Panc1 (cell line): ENCODE measurements at regions not wholly inside any gene's neighbourhood (a gene's known extent, or its start where the extent isn't known, plus 50 kb on each side); places are given as distances from the start of the nearest gene placed in this dataset.
A peak's percentile ranks its signal among the peaks of the same experiment; 100 is the strongest.

ENCODE experiments used
- ATAC-seq: fragments of 200-7000 bp; cut with Tn5 transposase; 2 replicates; pipeline ENCODE4 v1.9.1; 2020; ENCODE audit warnings: mild to moderate bottlenecking, moderate library complexity
- BruUV-seq: library from RNA; stranded (reverse); fragments of 400-500 nt; replicated peaks from 2 replicates; lab custom pipeline; 2021; lab: Mats Ljungman, UMichigan
- CTCF ChIA-PET: fragments of 300-600 bp; sonication (Branson Sonifier 250); formaldehyde crosslinking; loops from one replicate; lab custom pipeline; 2022; ENCODE audit warnings: antibody characterized with exemption; lab: Charles Lee
- POLR2A ChIA-PET: fragments of 300-600 bp; sonication (Branson Sonifier 250); formaldehyde crosslinking; loops from one replicate; lab custom pipeline; 2022; ENCODE audit warnings: antibody characterized with exemption; lab: Charles Lee
- DNase-seq: peaks from one replicate; pipeline ENCODE4 v3.0.0-alpha.2; 2010; ENCODE audit warnings: low read depth, low spot score
- H3K27ac ChIP-seq: 2 replicates; pipeline ENCODE4 v1.5.1; 2011; ENCODE audit warnings: mild to moderate bottlenecking, low read length, inconsistent platforms
- H3K27me3 ChIP-seq: fragments of 200-500 bp; sonication (Bioruptor generic); 2 replicates; pipeline ENCODE4 v1.6.0; 2014; ENCODE audit warnings: low read length, inconsistent platforms; ENCODE audit not compliant: control insufficient read depth, insufficient read depth
- H3K36me3 ChIP-seq: fragments of 200-500 bp; sonication (Bioruptor generic); 2 replicates; pipeline ENCODE4 v1.5.1; 2014; ENCODE audit warnings: inconsistent platforms, mild to moderate bottlenecking, low read length, moderate library complexity; ENCODE audit not compliant: control insufficient read depth, insufficient read depth
- H3K4me1 ChIP-seq: 2 replicates; pipeline ENCODE4 v1.5.1; 2011; ENCODE audit warnings: inconsistent platforms, mild to moderate bottlenecking, low read length, moderate library complexity; ENCODE audit not compliant: control insufficient read depth, insufficient read depth
- H3K4me3 ChIP-seq, 2 experiments: 2 replicates each; pipeline ENCODE4 v1.5.1; 2011 to 2012; ENCODE audit warnings: low read depth in 2 of 2, low read length in 2 of 2, mild to moderate bottlenecking in 2 of 2, inconsistent platforms in 1 of 2, moderate library complexity in 1 of 2
- H3K9me3 ChIP-seq: fragments of 200-500 bp; sonication (Bioruptor generic); 2 replicates; pipeline ENCODE4 v1.5.1; 2014; ENCODE audit warnings: low read depth, mild to moderate bottlenecking, inconsistent platforms, low read length, moderate library complexity; ENCODE audit not compliant: control insufficient read depth, insufficient read depth
- POLR2AphosphoS5 ChIP-seq: IDR thresholded peaks from 2 replicates; pipeline ENCODE4 v1.6.1; 2012; ENCODE audit warnings: mild to moderate bottlenecking, low read depth, low read length, moderate library complexity
- SIN3A ChIP-seq: IDR thresholded peaks from 2 replicates; pipeline ENCODE4 v1.6.1; 2012; ENCODE audit warnings: low read depth, mild to moderate bottlenecking, low read length, moderate library complexity, borderline replicate concordance; ENCODE audit not compliant: insufficient read depth
- TCF7L2 ChIP-seq: IDR thresholded peaks from 2 replicates; pipeline ENCODE4 v1.6.1; 2011; ENCODE audit warnings: mild to moderate bottlenecking, low read depth, low read length, inconsistent platforms
- in situ Hi-C: cut with HindIII; loops from 2 replicates; pipeline ENCODE4 v1.10.0; 2016; ENCODE audit warnings: low sequenced_read_pairs, low pct_unique_long_range_greater_than_20kb
- intact Hi-C: fragments of 100-400 bp; cut with micrococcal nuclease; formaldehyde crosslinking; loops from one replicate; pipeline ENCODE4 v1.10.0; 2022; ENCODE audit not compliant: unreplicated experiment
- TF ChIP-seq, protein P1 (sequence below), 2 experiments: IDR thresholded peaks; 2 replicates each; pipeline ENCODE4 v1.6.1; 2011 to 2012; ENCODE audit warnings: low read depth in 2 of 2, control low read depth in 1 of 2, low read length in 1 of 2, mild to moderate bottlenecking in 1 of 2, moderate library complexity in 1 of 2; ENCODE audit not compliant: insufficient read depth in 1 of 2
- TF ChIP-seq, protein P2 (sequence below): fragments of 450-650 bp; IDR thresholded peaks from 2 replicates; pipeline ENCODE4 v1.5.1; 2017; ENCODE audit warnings: mild to moderate bottlenecking

DNA sequence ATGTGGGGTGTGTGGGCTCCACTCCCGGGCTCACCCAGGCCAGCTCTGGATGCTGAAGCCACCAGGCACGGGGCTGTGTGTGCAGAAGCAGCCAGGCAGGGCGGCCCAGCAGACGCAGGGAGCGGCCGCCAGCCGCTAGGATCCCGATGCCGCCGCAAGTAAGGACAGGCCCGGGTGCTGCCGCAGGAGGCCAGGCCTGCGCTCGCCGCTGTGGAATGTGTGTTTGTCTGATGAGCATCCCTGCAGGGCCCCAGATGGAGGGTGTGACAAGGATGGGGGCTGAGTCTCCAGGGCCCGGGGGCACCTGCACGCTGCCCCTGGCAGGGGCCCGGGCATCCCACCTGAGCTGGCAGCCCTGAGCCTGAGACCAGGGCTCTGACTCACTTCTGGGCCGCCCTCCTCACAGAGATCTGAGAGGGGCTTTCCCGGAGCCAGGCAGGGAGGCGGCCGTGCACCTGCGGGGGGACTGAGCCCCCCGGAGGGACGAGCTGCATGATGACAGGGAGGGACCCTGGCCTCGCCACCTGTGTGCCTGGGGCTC, 101.5 kb downstream of the FOXL3 start:
- no peak overlapping the region for H3K27ac ChIP-seq
- peak; percentile 68 for ATAC-seq
- POLR2A ChIA-PET: no interaction called here
- BruUV-seq: no TSS peak
- H3K27me3 ChIP-seq: no peaks in the 10 kb centered on the region
- DNase-seq: no peak
- peaks cover 13% of the 10 kb centered on the region; the same call in 1 of the 2 replicates for H3K9me3 ChIP-seq
- H3K36me3 ChIP-seq: no peaks in the 10 kb centered on the region
- TF ChIP-seq, protein P1, sequence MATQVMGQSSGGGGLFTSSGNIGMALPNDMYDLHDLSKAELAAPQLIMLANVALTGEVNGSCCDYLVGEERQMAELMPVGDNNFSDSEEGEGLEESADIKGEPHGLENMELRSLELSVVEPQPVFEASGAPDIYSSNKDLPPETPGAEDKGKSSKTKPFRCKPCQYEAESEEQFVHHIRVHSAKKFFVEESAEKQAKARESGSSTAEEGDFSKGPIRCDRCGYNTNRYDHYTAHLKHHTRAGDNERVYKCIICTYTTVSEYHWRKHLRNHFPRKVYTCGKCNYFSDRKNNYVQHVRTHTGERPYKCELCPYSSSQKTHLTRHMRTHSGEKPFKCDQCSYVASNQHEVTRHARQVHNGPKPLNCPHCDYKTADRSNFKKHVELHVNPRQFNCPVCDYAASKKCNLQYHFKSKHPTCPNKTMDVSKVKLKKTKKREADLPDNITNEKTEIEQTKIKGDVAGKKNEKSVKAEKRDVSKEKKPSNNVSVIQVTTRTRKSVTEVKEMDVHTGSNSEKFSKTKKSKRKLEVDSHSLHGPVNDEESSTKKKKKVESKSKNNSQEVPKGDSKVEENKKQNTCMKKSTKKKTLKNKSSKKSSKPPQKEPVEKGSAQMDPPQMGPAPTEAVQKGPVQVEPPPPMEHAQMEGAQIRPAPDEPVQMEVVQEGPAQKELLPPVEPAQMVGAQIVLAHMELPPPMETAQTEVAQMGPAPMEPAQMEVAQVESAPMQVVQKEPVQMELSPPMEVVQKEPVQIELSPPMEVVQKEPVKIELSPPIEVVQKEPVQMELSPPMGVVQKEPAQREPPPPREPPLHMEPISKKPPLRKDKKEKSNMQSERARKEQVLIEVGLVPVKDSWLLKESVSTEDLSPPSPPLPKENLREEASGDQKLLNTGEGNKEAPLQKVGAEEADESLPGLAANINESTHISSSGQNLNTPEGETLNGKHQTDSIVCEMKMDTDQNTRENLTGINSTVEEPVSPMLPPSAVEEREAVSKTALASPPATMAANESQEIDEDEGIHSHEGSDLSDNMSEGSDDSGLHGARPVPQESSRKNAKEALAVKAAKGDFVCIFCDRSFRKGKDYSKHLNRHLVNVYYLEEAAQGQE (IDR thresholded peaks at IDR 0.05; ENCODE audit: insufficient read depth in 1 of 2, low read depth in 2 of 2, low read length in 1 of 2): no peak
- no peak for TF ChIP-seq TCF7L2
- TF ChIP-seq POLR2AphosphoS5: no peak
- TF ChIP-seq SIN3A: no peak
- TF ChIP-seq, protein P2, sequence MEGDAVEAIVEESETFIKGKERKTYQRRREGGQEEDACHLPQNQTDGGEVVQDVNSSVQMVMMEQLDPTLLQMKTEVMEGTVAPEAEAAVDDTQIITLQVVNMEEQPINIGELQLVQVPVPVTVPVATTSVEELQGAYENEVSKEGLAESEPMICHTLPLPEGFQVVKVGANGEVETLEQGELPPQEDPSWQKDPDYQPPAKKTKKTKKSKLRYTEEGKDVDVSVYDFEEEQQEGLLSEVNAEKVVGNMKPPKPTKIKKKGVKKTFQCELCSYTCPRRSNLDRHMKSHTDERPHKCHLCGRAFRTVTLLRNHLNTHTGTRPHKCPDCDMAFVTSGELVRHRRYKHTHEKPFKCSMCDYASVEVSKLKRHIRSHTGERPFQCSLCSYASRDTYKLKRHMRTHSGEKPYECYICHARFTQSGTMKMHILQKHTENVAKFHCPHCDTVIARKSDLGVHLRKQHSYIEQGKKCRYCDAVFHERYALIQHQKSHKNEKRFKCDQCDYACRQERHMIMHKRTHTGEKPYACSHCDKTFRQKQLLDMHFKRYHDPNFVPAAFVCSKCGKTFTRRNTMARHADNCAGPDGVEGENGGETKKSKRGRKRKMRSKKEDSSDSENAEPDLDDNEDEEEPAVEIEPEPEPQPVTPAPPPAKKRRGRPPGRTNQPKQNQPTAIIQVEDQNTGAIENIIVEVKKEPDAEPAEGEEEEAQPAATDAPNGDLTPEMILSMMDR: no peak
- no peaks in the 10 kb centered on the region for H3K4me1 ChIP-seq
- CTCF ChIA-PET: no interaction called here
- in situ Hi-C loops (no loop called here), intact Hi-C loops (no loop called here)
- no peak overlapping the region for H3K4me3 ChIP-seq

DNA sequence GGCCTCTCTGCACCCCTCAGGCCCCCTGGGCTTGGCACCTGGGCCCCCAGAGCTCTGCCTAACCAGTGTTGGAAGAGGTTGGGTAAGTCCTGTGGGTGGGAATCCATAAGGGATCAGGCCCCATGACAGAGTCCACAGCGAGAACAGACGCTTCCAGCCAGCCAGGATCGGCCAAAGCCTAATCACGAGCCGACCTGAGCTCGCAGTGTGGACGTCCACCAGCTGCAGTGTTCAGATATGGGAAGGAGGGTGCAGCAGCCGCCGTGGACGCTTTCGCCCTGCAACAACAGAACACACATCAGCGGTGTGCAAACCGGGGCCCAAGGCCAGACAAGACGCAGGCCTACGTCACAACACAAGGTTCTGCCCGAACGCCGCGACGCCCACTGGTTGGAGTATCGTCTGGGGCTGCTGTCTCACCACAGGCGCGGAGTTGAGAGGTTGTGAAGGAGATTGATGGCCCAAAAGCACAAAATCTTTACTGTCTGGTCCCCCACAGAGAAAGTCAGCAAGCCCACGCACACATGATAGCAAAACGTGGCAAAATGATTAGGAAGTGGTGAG, 102.1 kb downstream of the FOXL3 start:
- in situ Hi-C loops (no loop called here), intact Hi-C loops (no loop called here)
- H3K4me3 ChIP-seq: no peak overlapping the region
- peak; percentile 16; the same call in 1 of the 2 replicates for ATAC-seq
- TF ChIP-seq, protein P2: no peak
- no peak for TF ChIP-seq TCF7L2
- TF ChIP-seq SIN3A: no peak
- TF ChIP-seq POLR2AphosphoS5: no peak
- TF ChIP-seq, protein P1 (IDR thresholded peaks at IDR 0.05; ENCODE audit: insufficient read depth in 1 of 2, low read depth in 2 of 2, low read length in 1 of 2): no peak
- H3K9me3 ChIP-seq: peaks cover 13% of the 10 kb centered on the region
- ChIA-PET POLR2A (no interaction called here), CTCF (no interaction called here)
- DNase-seq: no peak
- H3K27me3 ChIP-seq: 0 out of 2 replicates have a peak, but pooled peaks cover 2% of the 10 kb centered on the region
- H3K36me3 ChIP-seq: no peaks in the 10 kb centered on the region
- no peaks in the 10 kb centered on the region for H3K4me1 ChIP-seq
- BruUV-seq: no TSS peak
- no peak overlapping the region for H3K27ac ChIP-seq
